ENCODE measurements at regions not wholly inside any gene's neighbourhood (a gene's known extent, or its start where the extent isn't known, plus 50 kb on each side); places are given as distances from the start of the nearest gene placed in this dataset.
"Not testable (repeated sequence)": the region's sequence is repeated elsewhere in the genome, so short reads cannot be mapped to it uniquely, and the experiment has no call there.

DNA sequence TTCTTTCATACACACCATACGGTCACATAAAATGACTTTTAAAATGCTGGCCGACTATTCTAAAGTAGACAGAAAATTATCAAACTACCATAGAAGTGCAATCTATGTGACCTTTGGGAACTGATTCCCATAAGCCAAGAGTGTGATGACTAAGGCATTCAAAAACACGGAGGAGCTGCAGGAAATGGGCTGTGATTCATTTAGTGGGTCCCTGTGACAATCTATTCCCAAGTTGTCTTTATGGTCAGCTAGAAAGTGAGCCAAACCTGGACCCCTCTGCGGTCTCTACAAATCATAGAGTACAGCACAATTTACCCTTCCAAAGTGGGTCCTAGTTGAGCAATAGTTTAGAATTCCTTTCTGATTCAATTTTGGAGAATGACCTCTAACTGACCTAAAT, 251.5 kb upstream of the CBLB start:
- DNase-seq (ENCODE audit: low read depth in 2 of 2): no peak

GRCh38 chr3:106121491-106122289, 252.9 kb upstream of the CBLB start:
- DNase-seq (ENCODE audit: low read depth in 2 of 2): no peak

DNA sequence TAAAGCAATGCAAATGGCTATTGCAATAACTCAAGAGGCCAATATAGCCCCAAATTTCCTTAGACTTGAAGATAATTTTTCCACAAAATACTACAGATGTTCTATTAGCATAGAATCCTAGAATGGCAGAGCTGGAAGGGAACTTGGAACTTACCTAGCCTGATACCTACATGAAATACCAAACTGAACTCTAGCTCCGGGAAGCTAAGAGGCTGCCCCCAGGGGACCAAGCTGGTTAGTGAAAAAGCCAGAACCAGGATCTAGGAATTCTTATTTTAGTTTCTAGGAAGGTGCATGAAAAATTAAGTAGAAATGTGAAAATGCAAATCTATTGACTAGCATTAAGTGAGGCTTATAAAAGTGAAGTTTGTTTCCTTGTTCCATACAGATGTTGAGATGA, 256.0 kb upstream of the CBLB start:
- DNase-seq (ENCODE audit: low read depth in 2 of 2): no peak

DNA sequence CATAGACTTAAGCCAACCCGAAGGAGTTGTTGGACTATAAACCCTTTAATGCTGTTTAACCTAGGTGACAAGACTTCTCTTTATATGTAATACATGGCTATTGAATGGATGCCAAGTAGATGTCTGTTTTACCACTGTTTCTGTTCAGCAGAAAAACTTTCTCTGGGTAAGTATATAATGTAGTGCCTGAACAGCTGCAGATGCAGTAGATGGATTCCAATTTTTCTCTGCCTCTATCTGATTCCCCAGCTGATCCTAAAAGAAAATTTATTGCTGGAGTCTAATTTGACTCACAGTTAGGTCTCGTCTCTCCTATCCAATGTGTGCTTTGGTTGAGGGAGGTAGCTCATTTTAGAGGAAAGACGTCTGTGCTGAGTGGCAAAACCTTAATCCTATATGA, 256.5 kb upstream of the CBLB start:
- no peak for DNase-seq (ENCODE audit: low read depth in 2 of 2)

GRCh38 chr3:106126067-106126845, 257.4 kb upstream of the CBLB start:
- DNase-seq (ENCODE audit: low read depth in 2 of 2): no peak

- no peak for DNase-seq (ENCODE audit: low read depth in 2 of 2)
Observed at GRCh38 chr3:106126846-106127235, 258.0 kb upstream of the CBLB start.

DNA sequence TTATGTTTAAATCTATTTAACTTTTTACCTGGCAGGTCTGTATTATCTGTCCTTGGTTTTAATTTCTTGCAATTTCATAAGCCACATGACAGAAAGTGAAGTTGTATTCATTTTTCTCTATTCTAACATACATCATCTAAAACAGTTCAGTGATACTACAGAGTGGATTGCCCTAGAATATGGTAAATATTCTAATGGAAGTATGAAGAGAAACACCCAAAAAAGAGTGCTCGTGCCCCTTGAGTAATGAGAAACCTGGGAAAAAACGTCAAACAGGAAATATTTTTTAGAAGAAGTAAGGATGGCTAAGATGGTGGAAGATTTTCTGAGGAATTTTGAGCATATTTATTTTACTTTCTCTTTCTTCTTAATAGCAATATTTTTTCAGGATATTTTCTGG, 261.1 kb upstream of the CBLB start:
- DNase-seq (ENCODE audit: low read depth in 2 of 2): no peak

DNA sequence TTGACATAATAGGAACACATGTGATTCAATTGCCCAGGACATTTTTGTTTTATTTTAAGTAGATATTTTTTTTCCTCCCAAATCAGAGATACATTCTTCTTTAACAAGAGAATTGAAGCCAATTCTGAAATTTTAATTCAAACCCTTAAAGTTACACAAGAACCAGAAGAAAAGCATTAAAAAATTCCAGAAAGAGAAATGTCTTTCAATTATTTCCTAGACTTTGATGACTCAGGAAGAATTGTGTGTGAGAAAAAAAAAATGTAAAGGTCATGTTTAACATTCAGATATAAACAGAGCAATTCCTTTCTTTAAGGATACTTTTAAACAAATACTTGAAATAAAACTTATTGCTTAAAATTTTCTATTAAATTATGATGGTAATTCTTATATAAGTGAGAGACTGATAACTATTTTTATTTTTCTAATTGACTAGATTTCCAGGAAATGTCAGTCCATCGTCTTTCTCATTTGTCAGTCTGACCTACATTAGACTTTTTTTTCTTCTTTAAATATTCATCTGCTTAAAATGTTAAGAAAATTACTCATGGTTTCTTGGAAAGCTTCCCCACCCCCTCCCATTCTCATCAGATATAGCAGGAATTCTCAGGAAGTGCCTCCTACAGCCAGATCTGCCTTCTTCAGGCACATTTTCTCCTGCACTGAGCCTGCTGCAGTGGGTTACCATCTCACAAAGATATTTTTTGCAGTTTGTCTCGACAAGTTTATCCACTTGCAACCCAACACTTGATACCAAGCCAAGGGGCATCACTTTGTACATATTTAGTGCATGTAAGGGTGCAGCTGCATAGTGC, 261.8 kb upstream of the CBLB start:
- no peak for DNase-seq (ENCODE audit: low read depth in 2 of 2)

- no peak for DNase-seq (ENCODE audit: low read depth in 2 of 2)
Observed at GRCh38 chr3:106135451-106136160, 266.8 kb upstream of the CBLB start.

GRCh38 chr3:106139826-106140225, 271.0 kb upstream of the CBLB start:
- DNase-seq (ENCODE audit: low read depth in 2 of 2): no peak

GRCh38 chr3:106140431-106140830, 271.6 kb upstream of the CBLB start:
- DNase-seq (ENCODE audit: low read depth in 2 of 2): no peak

DNA sequence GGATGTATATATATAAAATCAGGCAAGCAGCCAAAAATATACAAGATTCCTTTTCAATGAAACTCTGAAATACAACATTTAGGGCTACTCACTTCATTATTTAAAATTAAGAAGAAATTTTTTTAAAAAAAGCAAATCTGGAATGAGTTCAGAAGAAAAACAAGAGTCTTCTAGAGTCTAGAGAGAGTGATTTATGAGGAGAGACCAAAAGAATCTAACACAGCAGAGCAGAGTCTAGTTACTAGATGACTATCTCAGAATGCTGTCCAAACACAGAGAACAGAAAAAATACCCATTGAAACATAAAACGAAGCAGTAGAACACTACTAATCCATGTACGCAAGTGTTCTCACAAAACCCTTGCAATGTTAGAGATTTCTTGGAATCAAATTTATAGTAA, 275.2 kb upstream of the CBLB start:
- DNase-seq (ENCODE audit: low read depth in 2 of 2): no peak

- not testable (repeated sequence) for DNase-seq (ENCODE audit: low read depth in 2 of 2)
Observed at GRCh38 chr3:106148440-106149082, 279.7 kb upstream of the CBLB start.

- DNase-seq (ENCODE audit: low read depth in 2 of 2): no peak
Observed at GRCh38 chr3:106157411-106157810, 288.6 kb upstream of the CBLB start.

DNA sequence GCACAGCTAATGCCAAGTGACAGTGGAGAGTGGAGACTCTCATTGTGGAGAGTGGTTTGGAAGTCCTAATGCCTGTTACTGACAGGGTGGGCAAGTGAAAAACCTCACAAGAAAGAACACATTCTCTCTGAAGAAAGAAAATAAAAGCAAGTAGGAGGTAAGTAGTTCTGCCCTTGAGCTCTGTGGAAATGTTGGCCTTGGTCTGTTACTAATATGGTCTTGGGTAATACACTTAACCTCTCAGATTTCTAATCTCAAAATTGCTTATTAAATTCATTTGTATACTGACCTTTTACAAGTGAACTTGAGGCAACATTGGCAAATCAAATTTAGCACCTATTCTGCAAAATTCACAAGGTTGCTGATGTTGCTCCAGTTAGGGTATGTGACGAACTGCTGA, 291.6 kb upstream of the CBLB start:
- DNase-seq (ENCODE audit: low read depth in 2 of 2): no peak

- DNase-seq (ENCODE audit: low read depth in 2 of 2): no peak
Observed at GRCh38 chr3:106161246-106161645, 292.4 kb upstream of the CBLB start.

DNA sequence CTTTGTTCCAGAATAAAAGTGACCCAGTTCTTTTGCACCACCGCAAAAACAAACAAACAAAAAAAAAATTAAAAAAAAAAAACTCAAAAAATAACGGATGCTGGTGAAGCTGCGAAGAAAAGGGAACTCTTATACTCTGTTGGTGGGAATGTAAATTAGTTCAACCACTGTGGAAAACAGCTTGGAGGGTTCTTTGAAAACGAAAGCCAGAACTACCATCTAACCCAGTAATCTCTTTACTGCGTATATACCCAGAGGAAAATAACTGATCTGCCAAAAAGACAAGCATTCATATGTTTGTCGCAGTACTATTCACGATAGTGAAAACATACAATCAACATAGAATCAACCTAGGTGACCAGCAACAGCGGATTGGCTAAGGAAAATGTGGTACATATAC, 298.9 kb upstream of the CBLB start:
- no peak for DNase-seq (ENCODE audit: low read depth in 2 of 2)

DNA sequence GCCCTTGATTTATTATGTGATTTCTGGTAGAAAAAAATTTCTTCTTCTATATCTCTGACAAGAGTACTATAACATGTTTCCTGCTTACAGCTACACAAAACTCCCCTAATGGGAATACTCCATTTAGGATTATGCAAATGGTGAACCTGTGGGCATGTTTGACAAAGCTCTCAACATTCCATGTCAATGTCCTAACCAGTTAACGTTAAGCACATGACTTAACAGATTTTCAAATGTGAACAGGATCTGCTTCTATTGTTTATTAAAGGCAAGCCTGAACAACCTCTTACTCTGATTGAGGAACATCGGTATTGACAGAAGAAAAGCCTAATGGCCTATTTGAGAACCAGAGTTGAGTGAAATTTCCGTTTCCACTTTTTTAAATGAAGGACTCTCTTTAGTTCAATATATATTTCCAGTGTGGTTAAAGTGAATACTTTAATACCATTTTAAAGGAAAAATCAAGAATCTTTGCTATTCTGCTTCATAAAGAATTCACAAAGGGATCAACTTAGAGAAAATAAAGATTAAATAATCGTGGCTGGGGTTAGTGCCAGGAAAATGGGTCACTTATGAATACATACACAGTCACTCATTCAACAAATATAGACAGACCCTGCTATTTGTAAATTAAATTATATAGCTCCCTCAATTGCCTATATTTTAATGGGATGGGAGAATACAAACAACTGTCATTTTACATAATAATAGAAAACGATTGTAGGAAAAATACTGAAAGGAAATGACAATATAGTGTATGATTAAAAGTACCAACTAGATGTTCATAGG, 300.3 kb upstream of the CBLB start:
- DNase-seq (ENCODE audit: low read depth in 2 of 2): no peak

GRCh38 chr3:106170636-106171035, 301.8 kb upstream of the CBLB start:
- DNase-seq (ENCODE audit: low read depth in 2 of 2): no peak

- DNase-seq (ENCODE audit: low read depth in 2 of 2): no peak
Observed at GRCh38 chr3:106172101-106172500, 303.3 kb upstream of the CBLB start.

Measured in stimulated activated CD4-positive, alpha-beta T cell treated with anti-CD3 and anti-CD28 coated beads, Interleukin-12 subunit alpha, Interleukin-12 subunit beta, amount 100 ng/mL, for 24 hours (primary cell).